Activated T-cell treated with anti-CD3 and anti-CD28 coated beads for 48 hours (primary cell): ENCODE measurements at regions not wholly inside any gene's neighbourhood (a gene's known extent, or its start where the extent isn't known, plus 50 kb on each side); places are given as distances from the start of the nearest gene placed in this dataset.

Source experiments
- DNase-seq: peaks from one replicate; pipeline ENCODE4 v3.0.0-alpha.2; 2020; ENCODE audit warnings: low read depth

DNA sequence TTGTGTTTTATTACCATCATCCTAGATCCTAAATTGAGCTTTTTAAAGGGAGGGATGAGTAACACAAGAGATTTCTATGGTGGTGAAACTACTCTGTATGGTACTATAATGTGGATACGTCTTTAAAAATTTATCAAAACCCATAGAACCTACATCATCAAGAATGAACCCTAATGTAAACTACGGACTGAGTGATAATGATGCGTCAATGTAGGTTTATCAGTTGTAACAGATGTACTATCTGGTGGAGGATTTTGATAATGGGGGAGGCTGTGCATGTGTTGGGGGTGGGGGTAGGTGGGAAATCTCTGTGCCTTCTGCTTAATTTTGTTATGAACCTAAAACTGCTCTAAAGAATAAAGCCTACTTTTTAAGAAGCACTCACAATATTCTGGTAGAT, 724.1 kb upstream of the SOX9 start:
- no peak for DNase-seq

DNA sequence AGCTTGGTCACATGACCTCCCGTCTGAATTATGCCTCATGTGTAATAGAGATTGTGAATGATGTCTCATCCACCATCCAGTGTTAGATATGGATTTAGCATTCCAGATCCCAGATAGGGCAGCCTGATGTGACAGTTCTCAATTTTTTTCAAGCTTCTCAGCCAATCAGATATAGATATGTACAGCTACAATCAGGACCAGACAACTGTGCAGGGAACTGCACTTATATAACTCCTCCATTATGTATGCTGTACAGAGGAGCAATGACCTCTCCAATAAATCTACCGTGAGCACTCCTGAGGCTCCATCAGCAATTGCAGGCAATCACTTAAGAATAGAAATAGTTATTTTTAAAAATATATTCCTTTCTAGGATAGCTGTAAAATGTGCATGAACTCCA, 722.8 kb upstream of the SOX9 start:
- no peak for DNase-seq

DNA sequence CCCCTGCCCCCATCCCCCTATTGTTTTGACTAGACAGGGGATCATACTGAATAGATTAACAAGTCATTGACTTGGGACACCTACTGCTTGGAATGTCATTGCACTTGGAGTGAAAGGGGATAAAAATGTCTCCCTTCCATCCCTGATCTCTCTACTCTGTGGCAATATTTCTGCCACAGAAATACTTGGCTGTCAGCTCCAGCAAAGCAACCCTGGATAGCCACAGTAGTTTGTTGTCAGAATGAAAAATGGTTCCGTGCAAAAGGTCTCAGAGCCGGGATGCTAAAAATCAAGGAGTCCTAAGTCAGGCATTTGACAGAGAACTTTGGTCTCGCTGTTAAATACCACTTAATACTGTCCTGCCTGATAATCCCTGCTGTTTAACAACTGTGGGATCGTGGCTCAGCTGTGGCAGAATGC, 722.0 kb upstream of the SOX9 start:
- no peak for DNase-seq

DNA sequence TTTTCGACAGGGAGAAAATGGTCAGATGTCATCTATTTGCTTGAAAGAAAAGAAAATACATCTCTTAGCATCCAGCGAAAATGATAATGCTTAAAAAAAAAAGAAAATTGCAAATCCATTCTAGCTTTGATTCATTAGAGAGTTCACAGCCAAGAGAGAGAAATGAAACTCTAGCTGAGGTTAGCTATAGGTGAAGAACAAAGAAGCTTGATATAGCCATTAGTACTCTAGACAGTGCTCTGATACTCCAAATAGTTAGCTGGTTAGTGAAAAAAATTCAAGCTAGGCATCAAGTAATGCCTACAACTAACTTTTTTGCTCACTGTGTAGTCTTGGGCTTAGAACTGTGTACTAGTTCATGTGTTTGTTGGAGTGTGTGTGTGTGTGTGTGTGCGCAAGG, 721.6 kb upstream of the SOX9 start:
- DNase-seq: no peak

DNA sequence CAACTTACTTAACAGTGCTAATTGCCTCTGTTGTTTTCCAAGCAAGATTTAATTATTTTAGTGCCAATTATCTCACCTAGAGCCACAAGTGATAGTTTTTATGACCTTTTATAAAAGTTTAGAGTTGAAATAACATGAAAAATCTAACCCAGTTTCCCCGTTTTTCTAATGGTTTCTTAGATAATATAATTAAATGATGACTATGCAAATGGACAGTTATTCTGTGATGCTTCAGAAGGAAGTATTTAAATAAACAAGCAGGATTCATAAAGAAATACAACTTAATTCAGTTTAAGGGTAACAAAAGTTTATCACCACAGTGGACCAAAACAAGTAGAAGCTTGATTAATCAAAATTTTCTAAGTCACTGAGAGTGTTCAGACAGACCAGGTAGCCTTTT, 721.2 kb upstream of the SOX9 start:
- DNase-seq: no peak

DNA sequence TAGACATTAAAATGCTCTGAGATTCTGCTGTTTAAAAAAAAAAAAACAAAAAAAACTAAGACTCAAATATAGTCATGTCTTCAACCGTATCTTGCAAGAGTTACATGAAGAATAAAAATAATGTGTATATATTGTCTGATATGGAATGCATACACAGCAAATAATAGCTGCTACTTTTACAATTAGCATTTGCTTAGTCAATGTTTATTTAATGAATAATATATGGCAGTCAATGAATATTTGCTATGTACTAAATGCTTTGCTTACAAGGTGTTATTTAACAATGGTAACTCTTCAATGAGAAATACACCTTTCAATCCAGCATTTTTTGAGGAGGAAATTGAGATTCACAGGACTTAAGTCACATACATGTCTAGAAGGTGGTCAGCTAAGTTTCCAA, 718.8 kb upstream of the SOX9 start:
- DNase-seq: no peak

DNA sequence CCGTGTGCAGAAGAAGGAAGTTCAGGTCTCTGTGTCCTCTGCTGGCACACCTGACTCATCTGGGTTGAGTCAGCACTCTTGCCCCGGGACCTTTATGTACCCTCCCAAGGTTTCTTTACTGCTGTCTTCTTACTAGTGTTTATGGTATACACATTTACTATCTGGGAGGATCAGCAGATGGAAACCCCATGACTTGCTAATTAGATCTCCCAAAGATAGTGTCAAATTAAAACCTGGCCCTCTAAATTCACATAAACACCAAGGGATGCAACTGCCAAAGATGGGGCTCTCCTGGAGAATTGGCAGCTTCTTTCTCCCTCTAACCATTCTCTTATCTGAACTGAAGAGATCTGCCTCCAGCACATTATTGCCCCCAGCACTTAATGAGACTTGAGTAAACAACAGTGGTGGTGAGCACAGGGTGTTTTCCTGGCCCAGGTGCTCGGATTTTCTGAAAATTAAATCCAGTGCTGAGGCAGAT, 718.1 kb upstream of the SOX9 start:
- DNase-seq: no peak

DNA sequence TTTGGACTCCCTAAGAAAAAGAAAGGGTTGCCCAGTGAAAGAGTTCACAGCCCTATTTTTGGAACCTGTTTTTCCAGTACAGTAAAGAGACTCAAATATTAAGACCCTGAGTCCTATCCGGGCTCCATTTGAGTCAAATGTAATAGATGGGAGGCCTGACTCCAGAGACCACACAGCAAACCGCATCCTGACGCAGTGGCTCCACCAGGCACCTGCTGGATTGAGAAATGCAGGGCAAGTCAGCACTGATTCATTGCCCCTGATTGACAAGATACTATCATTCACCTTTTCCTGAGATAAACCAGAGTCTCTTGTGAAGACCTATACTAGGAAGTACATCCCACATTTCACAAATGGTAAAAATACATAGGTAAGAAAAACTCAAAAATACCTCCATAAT, 715.7 kb upstream of the SOX9 start:
- DNase-seq: no peak

DNA sequence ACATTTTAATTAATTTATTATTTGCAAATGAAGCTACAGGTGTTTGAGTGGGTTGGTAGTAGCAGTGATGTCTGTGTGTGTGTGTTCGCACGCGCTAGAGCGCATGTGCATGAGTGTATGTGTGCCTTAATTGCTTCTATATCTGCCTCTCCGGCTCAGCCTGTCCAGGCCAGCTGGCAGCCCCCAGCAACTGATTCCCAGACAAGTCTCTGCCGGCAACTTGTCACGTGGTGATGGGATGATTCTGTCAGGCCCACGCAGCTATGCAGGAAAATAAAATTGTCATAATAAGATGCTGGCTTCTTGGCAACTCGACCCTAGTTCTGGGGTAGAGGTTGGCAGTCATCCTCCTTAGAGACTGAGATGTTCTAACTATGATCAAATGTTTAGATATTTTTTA, 712.8 kb upstream of the SOX9 start:
- no peak for DNase-seq

DNA sequence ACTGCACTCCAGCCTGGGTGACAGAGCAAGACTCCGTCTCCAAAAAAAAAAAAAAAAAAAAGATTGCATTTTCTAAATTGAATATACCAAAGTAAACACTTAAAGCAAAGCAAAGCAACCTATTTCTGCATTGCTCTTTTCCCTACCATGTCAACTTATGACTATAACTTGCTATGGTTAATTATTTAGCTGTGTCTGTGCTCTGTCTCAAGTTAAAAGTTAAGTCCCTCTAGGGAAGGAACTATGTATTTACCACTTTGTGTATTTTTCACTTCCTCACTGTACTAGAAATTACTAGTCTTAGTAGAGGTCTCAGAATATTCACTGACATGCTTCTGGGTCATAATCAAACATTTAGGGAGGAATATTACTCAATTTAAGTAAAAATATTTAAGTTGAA, 711.7 kb upstream of the SOX9 start:
- DNase-seq: no peak

DNA sequence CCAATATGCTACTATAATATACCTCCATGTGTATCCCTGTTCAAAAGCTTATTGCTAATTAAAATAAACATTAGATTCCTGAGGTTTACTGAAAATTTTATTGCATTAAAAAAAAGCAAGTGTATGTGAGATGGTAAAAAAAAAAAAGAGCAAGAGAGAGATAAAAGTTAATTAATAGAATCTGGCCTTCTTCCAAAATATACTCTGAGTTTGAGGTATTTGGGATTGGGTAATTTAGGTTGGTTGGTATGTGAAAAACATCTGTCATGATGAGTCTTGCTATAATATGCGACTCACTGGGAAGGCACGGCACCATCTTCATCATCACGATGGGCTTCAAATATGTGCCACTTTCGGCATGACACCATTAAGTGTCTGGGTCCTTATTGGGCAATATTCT, 711.1 kb upstream of the SOX9 start:
- no peak for DNase-seq

DNA sequence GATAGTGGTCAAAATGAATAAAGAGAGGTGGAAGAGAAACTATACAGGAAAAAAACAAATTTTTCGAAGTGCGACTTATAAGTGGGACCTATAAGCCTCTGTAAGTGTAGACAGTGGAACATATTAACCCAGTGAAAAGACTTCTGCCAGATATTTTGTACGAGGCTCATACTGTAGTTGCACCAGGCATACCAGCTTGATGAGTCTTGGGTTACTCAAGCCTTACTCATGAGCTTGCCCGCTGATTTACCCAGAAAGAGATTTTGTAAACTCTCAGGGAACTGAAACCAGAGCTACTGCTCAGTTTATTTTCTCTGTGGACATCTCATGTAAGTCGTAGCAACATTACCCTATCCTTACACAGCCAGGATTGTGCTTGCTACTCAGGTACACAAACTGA, 708.0 kb upstream of the SOX9 start:
- no peak for DNase-seq

DNA sequence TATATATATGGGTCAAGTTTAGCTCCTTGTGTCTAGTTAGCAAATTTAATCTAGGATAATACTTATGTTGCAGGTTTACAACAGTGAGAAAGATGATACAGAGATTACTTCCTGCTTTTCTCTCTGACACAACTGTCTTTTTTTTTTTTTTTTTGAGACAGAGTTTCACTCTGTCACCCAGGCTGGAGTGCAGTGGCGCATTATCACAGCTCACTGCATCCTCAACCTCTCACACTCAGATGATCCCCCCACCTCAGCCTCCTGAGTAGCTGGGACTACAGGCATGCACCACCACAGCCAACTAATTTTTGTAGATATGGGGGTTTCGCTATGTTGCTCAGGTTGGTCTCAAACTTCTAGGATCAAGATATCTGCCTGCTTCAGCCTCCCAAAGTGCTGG, 706.9 kb upstream of the SOX9 start:
- no peak for DNase-seq

DNA sequence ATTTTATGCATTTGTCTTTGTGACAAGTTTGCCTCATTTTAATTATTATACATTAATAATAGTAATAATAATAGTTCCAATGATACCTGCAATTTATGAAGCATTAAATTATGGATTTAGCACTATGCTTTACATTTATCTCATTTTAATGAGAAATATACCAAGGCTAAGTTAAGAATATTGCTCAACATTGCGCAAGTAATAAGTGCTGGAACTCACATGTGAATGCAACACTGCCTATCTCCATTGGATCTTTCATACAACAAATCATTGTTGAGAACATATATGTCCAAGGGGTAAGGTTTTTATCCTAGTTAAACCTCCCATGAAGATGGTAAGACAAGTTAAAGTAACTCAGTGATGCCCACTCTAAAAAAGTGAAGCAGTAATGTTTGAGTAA, 703.7 kb upstream of the SOX9 start:
- DNase-seq: no peak

DNA sequence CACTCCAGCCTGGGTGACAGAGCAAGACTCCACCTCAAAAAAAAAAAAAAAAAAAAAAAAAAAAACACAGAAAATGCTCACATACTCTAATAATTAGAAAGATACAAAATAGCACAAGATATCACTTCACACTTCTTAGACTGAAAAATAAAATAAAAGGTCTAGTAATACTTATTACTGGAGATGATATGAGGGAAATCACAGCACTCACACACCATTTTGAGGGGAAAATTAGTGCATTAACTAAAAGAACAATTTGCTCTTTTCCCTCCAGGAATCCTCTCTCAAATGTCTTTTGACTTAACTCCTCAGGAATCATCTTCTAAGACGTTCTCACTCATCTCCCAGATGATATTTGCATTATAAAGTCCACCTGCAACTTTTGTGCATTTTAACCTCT, 697.9 kb upstream of the SOX9 start:
- no peak for DNase-seq

DNA sequence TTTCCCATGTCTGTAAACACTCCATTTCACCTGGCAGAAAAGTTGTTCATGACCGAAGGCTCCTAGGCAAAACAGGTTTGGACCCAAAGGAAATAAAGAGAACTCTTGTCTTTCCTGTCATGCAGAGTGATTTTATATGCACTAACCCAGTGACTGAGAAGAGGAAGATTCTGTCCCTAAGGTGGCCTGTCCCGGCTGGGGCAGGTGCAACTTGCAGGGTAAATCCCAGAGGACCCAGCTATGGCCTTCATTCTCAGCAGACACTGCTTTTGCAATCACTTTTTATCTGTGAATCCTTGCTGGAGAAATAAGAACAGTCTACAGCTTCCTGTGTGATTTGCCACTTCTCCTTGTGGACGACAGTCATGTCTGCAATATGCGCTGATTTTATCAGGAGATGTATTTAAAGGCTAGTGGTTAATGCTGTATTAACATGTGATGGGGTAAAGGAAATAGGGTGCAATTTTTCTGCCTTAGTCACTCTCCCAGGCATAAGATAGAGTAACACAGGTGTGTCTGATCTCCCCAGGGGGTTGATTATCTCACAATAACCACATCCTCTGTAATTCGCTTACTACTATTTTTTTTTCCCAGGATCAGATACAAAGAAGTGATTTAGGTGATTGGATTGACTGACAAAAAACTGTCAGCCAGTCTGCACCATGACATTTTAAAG, 696.8 kb upstream of the SOX9 start:
- DNase-seq: no peak

DNA sequence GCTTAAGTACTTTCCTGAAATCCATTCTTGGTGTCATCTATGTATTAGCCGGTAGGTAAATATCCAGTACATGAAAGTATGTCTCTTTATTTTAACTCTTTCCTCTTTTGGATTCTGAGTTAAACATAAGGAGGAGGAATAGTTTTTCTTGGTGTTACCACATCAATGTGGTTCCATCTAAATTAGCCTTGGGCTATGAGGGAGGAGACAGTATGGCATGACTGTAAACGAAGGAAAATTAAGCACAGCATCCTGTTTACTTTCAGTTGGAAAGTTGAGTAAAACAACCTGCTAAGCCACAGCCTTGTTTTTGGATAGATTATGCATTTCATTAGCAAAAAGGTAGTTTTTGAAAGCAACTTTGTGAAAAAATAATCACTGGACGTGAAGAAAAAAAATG, 693.0 kb upstream of the SOX9 start:
- no peak for DNase-seq

DNA sequence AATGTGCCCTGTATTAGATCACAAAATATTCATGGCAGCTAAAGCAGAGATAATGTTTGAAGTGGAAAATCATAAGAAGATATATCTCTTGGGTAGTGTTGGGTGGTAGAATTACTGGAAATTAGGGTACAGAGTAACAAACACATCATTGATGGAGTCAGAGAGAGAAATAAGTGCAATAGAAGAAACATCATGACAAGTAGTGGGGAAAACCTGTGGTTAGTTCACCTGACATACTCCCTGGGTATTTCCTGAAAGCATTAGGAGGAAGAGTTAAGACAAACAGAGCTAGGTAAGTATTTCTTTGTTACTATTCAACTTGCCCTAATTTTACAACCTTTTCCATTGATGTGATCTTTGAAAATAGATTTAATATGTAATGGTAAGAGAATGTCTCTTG, 691.9 kb upstream of the SOX9 start:
- DNase-seq: no peak

DNA sequence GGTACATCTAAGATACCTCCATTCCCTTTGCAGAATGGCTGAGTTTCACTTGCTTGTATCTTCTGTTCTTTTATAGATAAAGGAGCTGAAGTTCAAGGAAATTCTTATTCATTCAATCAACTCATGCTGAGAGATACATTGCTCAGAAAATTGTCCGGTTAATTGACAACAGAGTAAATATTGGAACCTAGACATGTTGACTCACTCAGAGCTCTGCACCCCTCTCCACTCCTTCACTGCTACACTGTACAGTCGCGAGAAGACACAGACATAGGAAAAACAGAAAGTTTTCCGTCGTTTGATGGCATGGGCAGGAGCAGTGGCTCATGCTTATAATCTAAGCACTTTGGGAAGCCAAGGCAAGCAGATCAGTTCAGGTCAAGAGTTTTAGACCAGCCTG, 690.5 kb upstream of the SOX9 start:
- DNase-seq: no peak

DNA sequence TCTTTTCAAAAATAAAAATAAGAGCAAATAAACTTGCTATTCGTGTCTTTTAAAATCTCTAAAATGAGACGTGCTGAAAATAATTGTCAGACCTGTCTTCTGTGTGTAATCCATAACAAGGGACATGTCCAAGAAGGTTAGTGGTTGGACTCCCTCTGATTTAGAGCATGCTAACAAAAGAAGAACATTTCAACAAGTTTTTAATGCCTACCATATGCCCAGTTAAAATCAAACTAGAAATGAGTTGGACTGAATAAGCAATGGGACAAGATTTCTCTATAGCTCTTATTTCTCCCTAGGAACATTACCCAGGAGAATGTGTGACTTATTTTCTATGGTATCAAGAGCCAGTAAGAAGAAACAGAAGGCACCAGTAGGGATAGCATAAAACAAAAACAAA, 689.7 kb upstream of the SOX9 start:
- no peak for DNase-seq

DNA sequence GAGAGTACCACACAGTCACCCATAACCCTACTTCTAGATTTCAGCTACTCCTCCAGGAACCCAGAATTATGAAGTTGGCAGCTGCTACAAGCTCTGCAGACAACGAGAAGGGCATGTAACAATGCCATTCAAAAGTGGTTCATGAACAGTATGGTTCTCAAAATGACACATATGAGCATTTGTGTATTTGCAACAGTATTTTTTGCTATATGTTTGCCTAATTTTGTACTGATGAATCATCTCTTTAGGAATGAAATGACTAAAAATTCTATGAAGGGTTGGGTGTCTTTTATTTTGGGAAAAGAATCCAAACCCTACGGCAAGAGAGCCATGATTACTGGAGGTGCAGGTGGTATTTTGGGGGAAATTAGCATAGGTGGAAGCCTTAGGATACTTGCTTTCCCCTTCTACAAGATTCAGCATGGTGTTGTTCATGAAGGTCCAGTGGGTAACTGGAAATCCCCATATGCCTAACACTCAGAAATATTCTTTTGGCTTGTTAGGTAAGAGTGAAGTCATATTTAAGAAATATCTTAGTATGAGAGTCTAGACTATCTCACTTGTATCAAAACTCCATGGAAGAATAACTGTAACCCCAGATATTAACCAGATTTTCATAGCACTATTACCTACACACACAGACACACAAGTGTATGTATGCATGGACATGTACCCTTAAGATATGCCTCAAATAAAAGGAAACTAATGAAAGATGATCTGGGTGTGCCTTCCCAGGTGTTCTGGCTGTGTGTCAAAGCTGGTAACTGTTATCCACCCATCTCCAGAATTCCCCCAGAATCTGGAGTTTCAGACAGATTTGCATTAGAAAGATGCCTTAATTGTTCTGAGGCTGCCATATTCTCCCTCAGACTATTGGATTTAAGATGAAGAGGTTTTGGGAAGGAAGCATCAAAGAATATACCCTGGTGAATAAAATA, 688.2 kb upstream of the SOX9 start:
- DNase-seq: no peak

DNA sequence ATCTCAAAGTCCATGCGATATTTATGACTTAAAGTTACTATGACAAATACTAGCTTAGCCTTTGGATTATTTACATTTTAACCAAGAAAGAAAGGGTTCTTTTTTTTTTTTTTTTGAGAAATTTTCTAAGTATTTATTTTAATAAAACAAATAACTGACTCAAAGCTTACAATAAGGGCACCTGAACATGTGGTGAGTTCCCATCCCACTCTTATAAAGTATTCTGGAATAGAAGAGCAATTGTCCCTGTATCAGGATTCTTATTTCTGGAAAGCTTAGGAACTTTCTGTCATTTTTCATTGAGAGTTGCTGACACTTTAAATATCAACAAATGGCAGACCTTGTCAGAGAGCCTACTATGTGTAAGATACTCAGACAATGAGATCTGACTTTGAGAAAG, 686.1 kb upstream of the SOX9 start:
- no peak for DNase-seq

DNA sequence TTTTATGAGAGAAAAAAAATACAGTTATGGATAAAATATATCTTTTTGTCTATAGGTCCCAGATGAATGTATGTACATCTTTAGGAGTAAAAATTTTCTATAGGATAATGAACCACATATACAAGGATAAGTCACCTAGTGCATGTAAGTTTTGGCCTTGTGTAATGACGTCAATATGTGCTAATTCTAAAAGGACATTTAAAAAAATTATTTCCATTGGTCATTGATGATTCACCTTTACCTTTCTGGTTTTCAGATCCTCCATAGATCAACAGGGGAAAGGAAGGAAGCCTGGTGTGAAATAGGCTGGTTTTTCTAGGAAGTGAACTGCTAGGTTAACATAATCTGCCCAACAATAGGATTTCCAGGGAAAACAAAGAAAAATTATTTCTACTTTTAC, 684.3 kb upstream of the SOX9 start:
- no peak for DNase-seq

DNA sequence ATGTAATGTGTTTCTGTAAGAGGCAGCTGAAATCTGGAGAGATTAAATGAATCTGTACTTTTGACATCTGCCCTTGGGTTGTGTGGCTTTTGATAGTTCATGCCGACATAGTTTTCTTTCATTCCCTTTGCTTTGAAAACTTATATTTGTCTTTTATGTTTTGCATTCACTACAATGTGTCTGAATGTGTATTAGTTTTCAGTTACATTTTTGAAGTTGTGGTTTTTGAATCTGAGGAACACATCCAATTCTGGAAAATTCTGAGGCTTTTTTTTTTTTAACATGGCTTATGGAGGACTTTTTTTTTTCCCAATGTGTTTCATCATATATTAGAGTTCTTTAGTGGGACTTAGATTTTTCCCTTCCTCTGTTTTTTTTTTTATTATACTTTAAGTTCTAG, 683.7 kb upstream of the SOX9 start:
- DNase-seq: no peak
